Hematopoietic multipotent progenitor cell (in vitro differentiated cells): ENCODE measurements at regions not wholly inside any gene's neighbourhood (a gene's known extent, or its start where the extent isn't known, plus 50 kb on each side); places are given as distances from the start of the nearest gene placed in this dataset.
"Not testable (repeated sequence)": the region's sequence is repeated elsewhere in the genome, so short reads cannot be mapped to it uniquely, and the experiment has no call there.

ENCODE experiments used
- DNase-seq, 3 donors: peaks; one replicate each; pipeline ENCODE4 v3.0.0-alpha.2; 2011 to 2015; ENCODE audit warnings: low read depth in 2 of 3, low spot score in 2 of 3

DNA sequence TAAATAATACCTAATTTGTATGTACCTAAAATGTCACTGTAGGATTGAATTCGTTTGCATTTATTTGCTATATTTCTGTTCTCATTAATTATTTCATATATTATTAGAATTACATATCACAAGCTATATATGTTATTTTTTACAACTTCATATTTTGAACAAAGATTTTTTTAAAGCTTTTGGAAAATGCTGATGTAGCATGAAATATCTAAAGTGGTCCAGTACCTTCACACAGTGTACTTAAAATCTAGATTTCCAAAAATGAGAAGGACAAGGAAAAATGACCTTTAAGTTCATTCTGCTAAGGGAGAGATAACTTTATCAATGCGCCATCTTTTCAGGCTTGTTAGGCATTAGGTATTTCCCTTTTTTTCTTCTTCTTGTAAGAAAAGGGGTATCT is 71.8 kb downstream of the LARP7 start:
- no peak for DNase-seq

DNA sequence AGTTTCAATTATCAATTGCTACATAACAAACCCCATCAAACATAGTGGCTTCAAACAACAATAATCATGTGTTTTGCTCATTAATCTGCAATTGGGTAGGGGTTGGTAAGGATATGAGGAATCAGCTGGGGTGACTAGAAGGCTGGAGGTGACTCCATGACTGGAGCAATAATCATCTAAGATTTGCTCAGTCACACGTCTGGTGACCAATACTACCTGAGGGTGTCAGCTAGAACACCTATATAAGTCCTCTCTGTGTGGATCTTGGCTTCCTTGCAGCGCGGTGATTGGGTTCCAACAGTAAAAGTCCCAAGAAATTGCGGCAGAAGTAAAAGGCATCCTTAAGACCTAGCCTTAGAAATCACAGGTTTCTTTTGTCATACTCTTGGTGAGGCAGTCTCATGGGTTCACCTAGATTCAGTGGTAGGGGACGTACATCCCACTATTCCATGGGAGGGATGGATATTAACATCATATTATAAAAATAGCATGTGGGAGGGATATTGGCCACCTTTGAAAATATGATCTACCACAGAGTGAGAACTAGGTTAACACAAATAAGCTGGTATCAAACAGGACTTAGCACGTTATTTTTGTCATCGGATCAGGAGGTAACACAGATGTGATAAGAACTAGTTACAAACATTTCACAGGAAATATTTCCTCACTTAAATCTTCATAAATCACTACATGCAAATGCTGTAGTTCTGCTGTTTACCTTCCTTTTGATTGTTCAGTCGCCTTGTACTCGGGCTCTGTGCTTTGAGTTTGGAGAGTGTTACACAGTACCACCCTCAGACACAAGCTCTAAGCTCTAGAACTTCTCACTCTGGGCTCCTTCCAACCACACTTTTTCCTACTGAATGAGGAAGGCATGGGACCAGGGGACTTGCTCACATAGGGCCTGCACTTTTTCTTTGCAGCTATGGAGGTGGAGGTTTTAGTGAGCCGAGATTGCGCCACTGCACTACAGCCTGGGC is 78.3 kb downstream of the LARP7 start:
- no peak for DNase-seq

DNA sequence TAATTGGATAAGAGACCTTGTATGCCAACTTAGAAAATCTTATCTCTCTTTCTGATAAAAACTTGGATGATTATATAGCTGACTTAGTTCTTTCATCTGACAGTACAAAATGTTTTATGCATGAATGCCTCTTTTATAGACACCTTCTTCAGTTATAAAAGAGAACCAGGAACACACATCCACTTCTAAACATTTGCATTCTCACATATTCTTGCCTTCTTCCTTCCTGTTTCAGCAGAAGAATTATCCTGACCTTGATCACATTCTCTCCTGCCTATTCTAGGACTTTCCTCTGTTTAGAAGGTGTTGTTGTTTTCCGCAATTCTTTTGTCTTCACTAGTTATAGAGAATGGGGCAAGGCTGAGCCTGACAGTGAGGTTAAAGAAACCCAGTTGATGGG is 80.9 kb downstream of the LARP7 start:
- DNase-seq = no peak

DNA sequence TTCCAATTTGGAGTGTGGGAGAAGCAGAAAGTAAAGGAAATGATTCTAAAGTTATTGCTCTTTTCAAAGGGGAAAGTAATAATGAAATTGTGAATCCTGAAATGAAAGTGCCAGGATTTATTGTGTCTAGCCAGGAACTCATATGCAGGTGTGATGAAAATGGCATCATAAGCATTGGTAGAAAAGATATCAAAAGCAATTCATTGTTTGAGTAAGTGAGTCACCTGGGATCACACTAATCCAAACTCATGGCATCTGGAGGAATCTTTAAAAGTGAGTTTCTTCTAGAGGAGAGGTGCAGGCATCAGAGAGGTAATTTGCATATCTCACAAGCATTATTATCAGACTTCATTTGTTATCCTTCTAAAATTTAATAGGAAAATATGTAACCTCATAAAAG is 84.7 kb downstream of the LARP7 start:
- DNase-seq = no peak

DNA sequence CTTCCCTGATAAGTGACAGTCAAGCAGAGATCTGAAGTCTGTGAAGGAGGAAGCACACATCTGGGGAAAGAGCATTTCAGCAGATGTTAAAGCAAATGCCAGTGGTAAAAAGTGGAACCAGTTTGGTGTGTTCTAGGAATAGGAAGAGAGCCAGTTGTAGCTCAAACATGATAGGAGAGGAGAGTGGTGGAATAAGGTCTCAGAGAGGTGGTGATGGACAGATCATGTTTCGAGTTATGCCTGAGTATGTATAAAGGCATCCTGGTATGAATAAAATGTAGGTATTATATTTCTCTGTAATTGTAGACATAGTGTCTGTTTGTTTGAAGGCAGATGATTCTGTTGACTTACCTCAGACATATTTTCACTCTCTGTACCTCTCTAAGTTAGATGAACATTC is 89.1 kb downstream of the LARP7 start:
- DNase-seq = no peak

DNA sequence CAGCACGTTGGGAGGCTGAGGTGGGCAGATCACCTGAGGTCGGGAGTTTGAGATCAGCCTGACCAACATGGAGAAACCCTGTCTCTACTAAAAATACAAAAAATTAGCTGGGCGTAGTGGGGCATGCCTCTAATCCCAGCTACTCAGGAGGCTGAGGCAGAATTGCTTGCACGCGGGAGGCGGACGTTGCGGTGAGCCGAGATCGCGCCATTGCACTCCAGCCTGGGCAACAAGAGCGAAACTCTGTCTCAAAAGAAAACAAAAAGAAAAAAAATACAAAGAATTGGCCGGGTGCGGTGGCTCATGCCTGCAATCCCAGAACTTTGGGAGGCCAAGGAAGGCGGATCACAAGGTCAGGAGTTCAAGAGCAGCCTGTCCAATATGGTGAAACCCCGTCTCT is 90.8 kb downstream of the LARP7 start:
- DNase-seq = not testable (repeated sequence)

DNA sequence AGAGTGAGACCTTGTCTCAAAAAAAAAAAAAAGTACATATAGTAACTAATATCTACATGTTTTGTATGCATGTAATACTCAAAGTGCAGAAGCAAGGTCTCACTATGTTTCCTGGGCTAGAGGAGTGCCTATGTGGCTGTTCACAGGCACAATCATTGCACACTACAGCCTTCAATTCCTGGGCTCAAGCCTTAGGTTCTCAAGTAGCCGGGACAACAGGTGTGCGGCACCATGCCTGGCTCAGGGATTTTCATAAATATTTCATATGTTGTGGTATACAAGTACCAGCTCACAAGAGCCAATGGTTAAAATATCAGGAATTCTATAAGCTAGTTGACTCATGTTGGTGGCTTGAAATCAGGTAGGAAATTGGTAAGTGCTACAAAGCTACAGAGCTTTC is 94.8 kb downstream of the LARP7 start:
- no peak for DNase-seq

DNA sequence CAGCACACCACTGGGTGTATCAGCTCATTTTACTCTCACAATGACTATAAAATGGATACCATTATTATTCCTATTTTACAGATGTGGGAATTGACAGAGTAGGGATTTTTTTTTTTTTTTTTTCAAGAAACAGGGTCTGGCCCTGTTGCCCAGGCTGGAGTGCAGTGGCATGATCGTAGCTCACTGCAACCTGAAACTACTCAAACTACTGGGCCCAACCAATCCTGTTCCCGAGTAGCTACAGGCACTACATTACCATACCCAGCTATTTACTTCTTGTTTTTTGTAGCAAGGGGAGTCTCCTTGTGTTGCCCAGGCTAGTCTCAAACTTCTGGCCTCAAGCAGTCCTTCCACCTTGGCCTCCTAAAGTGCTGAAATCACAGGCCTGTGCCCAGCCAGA is 95.2 kb downstream of the LARP7 start:
- DNase-seq = no peak

DNA sequence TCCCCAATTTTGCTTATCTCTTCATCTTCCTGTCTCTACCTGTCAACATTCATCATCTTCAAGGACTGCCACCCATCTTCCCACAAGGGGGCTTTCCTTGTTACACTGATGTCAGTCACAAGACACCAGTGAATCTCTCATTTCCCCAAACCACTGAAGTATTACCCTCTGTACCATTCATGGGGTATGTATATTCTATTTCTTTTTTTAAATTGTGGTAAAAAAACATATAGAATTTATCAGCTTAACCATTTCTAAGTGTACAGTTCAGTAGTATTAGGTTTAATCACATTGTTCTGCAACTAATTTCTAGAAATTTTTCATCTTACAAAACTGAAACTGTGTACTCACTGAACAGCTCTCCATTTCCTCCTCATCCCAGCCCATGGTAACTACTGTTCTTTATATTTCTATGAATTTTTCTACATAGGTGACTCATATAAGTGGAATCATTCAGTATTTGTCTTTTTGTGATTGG is 98.6 kb downstream of the LARP7 start:
- DNase-seq = no peak

DNA sequence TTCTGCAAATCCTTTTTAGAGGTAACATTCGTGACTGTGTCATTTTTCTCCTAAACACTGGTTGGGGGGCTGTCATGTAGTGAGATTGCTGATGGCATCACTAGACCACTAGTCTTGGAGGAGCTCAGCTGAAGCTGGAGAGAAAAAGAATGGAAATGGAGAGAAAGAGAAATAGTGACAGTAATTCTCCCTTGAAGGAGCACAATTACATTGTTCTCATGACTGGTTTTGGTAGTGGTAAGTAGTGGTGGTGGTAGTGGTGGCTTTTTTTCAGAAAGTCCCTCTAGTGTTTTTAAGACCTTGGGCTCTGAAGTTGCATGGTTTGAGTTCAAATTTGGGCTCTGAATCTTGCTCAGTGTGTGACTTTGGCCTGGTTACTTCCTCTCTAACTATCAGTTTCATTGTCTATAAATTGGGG is 99.8 kb downstream of the LARP7 start:
- no peak for DNase-seq

DNA sequence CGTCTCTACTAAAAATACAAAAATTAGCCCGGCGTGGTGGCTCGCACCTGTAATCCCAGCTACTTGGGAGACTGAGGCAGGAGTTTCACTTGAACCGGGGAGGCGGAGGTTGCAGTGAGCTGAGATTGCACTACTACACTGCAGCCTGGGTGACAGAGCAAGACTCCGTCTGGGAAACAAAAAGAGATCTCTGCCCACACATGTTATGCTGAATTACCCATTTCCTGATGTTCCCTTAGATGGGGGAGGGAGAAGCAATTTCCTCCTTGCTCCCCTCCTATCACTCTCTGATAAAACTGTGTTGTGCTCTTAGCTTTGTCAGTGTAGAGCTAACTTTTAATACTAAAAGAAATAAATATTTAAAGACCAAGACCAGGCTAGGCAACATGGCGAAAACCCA is 102.5 kb downstream of the LARP7 start:
- no peak for DNase-seq

DNA sequence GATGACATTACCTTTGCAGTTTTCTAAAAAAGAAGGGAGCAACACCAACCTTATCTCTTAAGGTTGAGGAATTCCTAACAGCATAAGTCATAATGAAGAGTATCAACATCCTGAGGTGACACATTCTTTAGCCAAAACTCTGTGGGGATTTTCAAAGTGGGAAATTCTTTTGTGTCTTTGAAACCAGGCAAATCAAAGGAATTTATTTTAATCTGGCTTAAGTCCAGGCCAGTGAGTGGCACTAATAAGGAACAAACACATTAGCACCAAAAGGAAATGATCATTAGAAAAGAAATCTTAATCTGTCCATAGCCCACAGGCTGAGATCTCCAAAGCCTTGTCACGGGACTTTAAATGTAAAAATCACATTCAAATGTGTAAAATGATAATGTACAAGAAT is 110.1 kb downstream of the LARP7 start:
- no peak for DNase-seq

DNA sequence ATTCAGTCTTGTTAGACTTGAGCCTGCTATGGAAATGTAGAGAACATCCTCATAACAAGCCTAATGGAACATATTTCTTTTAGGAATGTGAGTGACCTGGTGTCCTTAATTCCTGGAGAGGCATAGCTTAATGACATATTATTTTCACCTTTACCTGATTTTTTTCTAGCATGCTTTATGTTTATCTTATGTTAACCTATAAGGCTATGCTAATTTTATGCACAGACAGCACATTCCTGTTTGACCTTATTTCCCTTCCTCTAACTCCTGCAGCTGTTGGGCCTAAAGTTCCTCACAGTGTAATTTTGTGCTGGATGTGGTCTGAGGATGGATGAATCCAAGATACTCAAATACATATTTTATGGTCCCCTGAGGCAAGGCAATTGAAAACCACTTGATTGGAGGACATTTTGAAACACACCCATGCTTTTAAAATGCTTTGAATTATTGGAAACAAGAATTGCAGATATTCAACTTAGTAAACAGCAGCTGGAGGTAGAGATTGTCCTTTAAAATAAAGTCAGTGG is 111.5 kb downstream of the LARP7 start:
- DNase-seq = no peak

DNA sequence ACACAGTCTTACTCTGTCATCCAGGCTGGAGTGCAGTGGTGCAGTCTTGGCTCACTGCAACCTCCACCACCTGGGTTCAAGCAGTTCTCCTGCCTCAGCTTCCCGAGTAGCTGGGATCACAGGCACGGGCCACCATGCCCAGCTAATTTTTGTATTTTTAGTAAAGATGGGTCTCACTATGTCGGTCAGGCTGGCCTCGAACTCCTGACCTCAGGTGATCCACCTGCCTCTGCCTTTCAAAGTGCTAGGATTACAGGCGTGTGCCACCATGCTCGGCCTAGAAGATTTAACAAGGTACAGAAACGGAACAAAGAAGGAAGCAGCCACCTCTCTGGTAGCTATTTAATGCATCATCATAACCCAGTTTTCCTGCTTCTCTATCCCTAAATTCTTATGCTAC is 113.8 kb downstream of the LARP7 start:
- not testable (repeated sequence) for DNase-seq

DNA sequence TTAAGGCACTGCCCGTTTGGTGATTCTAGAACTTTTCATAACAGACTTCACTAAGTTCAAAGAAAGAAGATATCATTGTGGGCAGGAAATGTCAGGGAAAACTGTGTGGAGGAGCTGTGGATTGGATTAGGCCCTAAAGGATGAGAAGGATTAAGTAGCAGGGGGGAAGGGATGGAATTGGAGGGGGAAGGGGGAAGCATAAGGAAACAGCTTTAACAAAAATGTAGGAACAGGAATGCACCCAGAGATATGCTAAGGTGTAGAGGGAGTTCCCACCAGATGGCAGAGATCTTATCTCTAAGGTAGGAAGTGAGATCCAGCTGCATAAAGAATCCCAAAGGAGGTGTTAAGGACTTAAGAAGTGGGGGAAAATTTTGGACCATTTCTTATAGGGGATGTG is 114.5 kb downstream of the LARP7 start:
- no peak for DNase-seq

DNA sequence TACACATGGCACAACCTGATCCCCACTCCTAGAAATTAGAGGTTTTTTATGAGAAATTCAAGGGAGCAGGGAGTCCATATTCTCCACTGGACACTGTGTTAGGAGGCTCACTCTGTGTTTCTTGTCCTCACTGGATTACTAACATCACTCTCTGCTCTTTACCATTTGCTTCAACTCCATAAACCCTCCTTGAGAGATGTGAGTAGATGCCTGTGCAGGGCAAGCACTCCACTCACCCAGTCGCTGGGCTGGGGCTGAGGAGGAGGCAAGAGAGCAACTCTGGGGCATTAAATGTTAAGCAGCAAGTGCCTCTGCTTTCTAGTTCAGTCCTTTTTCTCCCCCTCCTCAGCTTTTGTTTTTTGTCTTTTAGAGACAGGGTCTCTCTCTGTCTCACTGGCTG is 115.1 kb downstream of the LARP7 start:
- no peak for DNase-seq

DNA sequence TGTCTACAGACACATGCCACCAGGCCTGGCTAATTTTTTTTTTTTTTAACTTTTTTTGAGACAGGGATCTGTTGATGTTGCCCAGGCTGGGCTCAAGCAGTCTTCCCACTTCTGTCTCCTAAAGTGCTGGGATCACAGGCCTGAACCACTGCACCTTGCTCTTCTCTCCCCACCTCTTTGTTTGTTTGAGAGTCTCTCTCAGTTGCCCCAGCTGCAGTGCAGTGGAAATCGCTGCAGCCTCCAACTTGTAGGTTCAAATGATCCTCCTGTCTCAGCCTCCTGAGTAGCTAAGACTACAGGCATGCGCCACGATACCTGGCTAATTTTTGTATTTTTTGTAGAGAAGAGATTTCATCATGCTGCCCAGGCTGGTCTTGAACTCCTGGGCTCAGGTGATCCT is 115.6 kb downstream of the LARP7 start:
- DNase-seq = no peak

DNA sequence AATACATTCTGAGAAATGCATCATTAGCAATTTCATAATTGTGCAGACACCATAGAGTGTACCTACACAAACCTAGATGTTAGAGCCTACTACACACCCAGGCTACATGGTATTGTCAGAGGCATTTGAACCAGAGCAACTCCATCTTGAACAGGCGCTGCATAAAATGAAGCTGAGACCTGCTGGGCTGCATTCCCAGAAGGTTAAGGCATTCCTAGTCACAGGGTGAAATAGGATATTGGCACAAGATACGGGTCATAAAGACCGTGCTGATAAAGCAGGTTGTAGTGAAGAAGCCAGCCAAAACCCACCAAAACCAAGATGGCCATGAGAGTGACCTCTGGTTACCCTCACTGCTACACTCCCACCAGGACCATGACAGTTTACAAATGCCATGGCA is 116.4 kb downstream of the LARP7 start:
- no peak for DNase-seq

DNA sequence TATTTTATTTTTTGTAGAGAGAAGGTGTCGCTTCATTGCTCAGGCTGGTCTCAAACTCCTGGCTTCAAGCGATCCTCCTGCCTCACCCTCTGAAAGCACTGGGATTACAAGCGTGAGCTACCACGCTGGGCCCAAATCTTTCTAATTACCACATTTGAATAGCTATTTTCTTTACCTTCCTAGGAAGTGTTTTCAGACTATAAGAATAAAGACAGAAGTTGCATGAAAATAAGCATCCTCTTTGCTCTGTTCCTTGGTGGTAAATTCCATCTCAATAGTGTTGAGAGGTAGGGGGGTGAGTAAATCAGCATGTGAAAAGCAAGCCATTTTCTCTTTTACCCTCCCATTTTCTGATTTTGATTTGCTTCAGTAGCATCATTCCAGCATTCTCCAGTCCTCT is 122.4 kb downstream of the LARP7 start:
- no peak for DNase-seq

DNA sequence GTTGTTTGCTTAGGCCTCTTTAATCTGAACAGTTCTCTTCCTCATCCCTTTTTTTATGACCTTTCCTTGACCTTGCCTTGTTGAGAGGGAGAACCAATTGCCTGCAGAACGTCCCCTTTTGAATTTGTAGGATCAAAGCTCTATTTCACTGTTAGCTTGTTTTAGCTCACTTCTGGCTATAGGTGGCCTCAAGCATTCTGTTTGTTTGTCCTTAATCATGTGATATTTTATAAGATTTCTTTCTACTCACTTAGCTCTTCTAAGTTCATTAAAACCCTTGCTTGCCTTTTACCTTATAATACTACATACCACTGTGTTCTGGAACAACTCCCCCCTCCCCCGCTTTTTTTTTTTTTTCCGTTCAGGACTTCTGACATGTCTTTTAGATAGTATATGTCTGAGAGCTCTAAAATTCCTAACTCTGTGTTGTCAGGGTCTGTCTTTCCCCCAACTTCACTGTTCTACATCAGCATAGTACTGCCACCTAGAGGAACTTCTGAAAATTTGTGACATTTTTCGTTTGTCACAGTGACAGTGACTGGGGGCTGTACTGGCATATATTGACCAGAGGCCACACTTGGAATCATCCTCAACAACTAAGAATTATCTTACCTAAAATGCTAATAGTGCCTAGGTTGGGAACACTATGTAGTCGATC is 128.5 kb downstream of the LARP7 start:
- DNase-seq = peak in 2 of 3 donors; percentile 20 to 40

DNA sequence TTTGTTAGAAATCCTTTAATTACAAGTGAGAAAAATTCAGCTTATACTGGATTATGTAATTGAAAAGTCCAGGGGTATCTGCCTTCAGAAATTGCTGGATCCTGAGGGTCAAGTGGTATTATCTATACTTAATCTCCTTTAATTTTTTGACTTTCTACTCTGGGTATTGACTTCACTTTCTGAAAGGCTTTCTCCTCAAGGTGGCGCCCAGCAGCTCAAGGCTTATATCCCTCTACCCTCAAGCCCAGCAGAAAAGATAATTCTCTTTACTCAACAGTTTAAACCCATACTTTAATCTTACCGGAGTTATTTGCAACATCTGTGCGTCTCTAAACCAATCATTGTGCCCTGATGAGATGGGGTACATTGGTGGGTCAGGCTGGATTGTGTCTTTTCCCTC is 129.5 kb downstream of the LARP7 start:
- peak in 1 of 3 donors; percentile 2 for DNase-seq

DNA sequence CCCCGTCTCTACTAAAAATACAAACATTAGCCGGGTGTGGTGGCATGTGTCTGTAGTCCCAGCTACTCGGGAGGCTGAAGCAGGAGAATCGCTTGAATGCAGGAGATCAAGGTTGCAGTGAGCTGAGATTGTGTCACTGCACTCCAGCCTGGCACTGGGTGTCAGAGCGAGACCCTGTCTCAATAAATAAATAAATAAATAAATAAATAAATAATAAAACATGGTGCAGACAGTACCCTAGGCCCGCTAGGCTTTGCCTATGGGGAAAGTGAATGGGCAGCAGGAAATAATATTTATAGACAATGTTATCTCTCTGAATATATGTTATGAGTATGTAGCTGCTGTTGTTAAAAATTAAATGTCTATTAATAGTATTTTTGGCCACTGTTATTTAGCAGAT is 130.4 kb downstream of the LARP7 start:
- no peak for DNase-seq
